Spleen (tissue), 7 donors: ENCODE measurements at regions not wholly inside any gene's neighbourhood (a gene's known extent, or its start where the extent isn't known, plus 50 kb on each side); places are given as distances from the start of the nearest gene placed in this dataset.

ENCODE experiments used
- POLR2A ChIP-seq, 3 donors: fragments of 450-650 bp; IDR thresholded peaks; one replicate each; pipeline ENCODE4 v1.5.1; 2017; ENCODE audit warnings: antibody characterized with exemption in 3 of 3, mild to moderate bottlenecking in 1 of 3
- TF ChIP-seq, protein P1 (sequence below), 11 experiments: fragments of 200-600 bp in 7 of 11; fragments of 450-650 bp in 4 of 11; sonication (generic) in 4 of 11; IDR thresholded peaks in 8 of 11; conservative IDR thresholded peaks in 3 of 11; 1 replicate in 7 of 11; 2 replicates in 4 of 11; pipeline versions ENCODE4 v1.4.0 to v1.8.0; 2016 to 2021; ENCODE audit warnings: antibody characterized with exemption in 11 of 11, inconsistent platforms in 4 of 11, mild to moderate bottlenecking in 1 of 11
- donor health status: DM: no; HTN: no; CAD: no; lungs with moderate emphysema.
- donor health status: DM: no; HTN: no; CAD: no.
- donor health status: DM: no; HTN: no; CAD: no.

DNA sequence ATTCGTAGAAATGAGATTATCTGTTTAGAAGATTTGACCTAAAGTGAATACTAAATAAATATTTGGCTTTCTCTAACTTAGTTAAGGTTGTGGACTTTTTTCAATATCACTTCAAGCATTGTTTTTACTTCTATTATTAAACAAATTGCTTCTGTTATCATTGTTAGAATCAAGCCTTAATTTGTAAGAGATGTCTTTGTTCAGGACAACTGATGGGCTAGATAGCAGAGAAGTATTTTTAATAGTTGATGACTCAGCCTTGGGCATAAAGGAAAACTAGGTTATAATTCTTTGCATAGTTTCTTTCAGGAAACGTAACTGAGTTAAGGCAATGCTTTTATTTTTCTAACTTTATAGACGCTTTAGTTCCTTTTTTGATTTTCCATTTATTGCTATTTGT is 128.8 kb upstream of the SMIM30 start:
- TF ChIP-seq, protein P1, sequence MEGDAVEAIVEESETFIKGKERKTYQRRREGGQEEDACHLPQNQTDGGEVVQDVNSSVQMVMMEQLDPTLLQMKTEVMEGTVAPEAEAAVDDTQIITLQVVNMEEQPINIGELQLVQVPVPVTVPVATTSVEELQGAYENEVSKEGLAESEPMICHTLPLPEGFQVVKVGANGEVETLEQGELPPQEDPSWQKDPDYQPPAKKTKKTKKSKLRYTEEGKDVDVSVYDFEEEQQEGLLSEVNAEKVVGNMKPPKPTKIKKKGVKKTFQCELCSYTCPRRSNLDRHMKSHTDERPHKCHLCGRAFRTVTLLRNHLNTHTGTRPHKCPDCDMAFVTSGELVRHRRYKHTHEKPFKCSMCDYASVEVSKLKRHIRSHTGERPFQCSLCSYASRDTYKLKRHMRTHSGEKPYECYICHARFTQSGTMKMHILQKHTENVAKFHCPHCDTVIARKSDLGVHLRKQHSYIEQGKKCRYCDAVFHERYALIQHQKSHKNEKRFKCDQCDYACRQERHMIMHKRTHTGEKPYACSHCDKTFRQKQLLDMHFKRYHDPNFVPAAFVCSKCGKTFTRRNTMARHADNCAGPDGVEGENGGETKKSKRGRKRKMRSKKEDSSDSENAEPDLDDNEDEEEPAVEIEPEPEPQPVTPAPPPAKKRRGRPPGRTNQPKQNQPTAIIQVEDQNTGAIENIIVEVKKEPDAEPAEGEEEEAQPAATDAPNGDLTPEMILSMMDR (IDR thresholded peaks at IDR 0.05 in 8 of 11, conservative IDR thresholded peaks at IDR 0.05 in 3 of 11) = no peak
- TF ChIP-seq POLR2A (IDR thresholded peaks at IDR 0.05) = no peak
